ENCODE measurements at regions not wholly inside any gene's neighbourhood (a gene's known extent, or its start where the extent isn't known, plus 50 kb on each side); places are given as distances from the start of the nearest gene placed in this dataset.

- TF ChIP-seq, protein P1, sequence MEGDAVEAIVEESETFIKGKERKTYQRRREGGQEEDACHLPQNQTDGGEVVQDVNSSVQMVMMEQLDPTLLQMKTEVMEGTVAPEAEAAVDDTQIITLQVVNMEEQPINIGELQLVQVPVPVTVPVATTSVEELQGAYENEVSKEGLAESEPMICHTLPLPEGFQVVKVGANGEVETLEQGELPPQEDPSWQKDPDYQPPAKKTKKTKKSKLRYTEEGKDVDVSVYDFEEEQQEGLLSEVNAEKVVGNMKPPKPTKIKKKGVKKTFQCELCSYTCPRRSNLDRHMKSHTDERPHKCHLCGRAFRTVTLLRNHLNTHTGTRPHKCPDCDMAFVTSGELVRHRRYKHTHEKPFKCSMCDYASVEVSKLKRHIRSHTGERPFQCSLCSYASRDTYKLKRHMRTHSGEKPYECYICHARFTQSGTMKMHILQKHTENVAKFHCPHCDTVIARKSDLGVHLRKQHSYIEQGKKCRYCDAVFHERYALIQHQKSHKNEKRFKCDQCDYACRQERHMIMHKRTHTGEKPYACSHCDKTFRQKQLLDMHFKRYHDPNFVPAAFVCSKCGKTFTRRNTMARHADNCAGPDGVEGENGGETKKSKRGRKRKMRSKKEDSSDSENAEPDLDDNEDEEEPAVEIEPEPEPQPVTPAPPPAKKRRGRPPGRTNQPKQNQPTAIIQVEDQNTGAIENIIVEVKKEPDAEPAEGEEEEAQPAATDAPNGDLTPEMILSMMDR (IDR thresholded peaks at IDR 0.05 in 2 of 3, conservative IDR thresholded peaks at IDR 0.05 in 1 of 3; ENCODE audit: insufficient read depth in 2 of 3, low read depth in 1 of 3, low read length in 3 of 3), result no peak
- no peak for TF ChIP-seq NR3C1 (CRISPR knock-in tag; IDR thresholded peaks at IDR 0.05)
- no peak for TF ChIP-seq POLR2AphosphoS5 (IDR thresholded peaks at IDR 0.05; ENCODE audit: control insufficient read depth, insufficient read depth, low read depth, low read length)
- TF ChIP-seq FOS (IDR thresholded peaks at IDR 0.05; ENCODE audit: extremely low read depth, insufficient read length), result no peak
These were observed 70.1 kb upstream of the COL1A2 start for GRCh38 chr7:94324380-94325121.
